Posterior cingulate gyrus (tissue), 11 donors: ENCODE measurements at regions not wholly inside any gene's neighbourhood (a gene's known extent, or its start where the extent isn't known, plus 50 kb on each side); places are given as distances from the start of the nearest gene placed in this dataset.
"Not testable (repeated sequence)": the region's sequence is repeated elsewhere in the genome, so short reads cannot be mapped to it uniquely, and the experiment has no call there.

ENCODE experiments used
- DNase-seq, 10 donors: peaks; one replicate each; pipeline versions ENCODE4 v3.0.0 to v3.0.0-alpha.2; 2020 to 2021; ENCODE audit warnings: mixed read lengths in 3 of 10
- intact Hi-C: fragments of 100-400 bp; cut with DNase I; formaldehyde crosslinking; loops from one replicate; pipeline ENCODE4 v1.15.1; 2023

GRCh38 chr2:144636860-144637259 is 116.9 kb upstream of the ZEB2 start:
- DNase-seq, intact Hi-C loops: not testable (repeated sequence)

- DNase-seq, result no peak
- intact Hi-C loops, result no loop called here
These were observed 112.9 kb upstream of the ZEB2 start for GRCh38 chr2:144632809-144633208.

GRCh38 chr2:144631636-144632035 is 111.7 kb upstream of the ZEB2 start:
- intact Hi-C loops, result no loop called here
- no peak for DNase-seq

GRCh38 chr2:144630459-144631215 is 110.7 kb upstream of the ZEB2 start:
- intact Hi-C loops, result no loop called here
- DNase-seq, result no peak

GRCh38 chr2:144629935-144630334 is 110.0 kb upstream of the ZEB2 start:
- intact Hi-C loops, result no loop called here
- no peak for DNase-seq

- intact Hi-C loops, result no loop called here
These were observed 108.6 kb upstream of the ZEB2 start for GRCh38 chr2:144628566-144628965.

GRCh38 chr2:144625626-144626025 is 105.7 kb upstream of the ZEB2 start:
- intact Hi-C loops, result no loop called here
- no peak for DNase-seq

More at GRCh38 chr2:144628566-144628965, 108.6 kb upstream of the ZEB2 start:
- no peak for DNase-seq

- intact Hi-C loops, result no loop called here
- DNase-seq, result no peak
These were observed 105.3 kb upstream of the ZEB2 start for GRCh38 chr2:144625226-144625625.

GRCh38 chr2:144624451-144624850 is 104.5 kb upstream of the ZEB2 start:
- no peak for DNase-seq
- intact Hi-C loops, result no loop called here

- DNase-seq, intact Hi-C loops: not testable (repeated sequence)
These were observed 102.5 kb upstream of the ZEB2 start for GRCh38 chr2:144622373-144622772.

- no peak for DNase-seq
- intact Hi-C loops, result no loop called here
These were observed 101.3 kb upstream of the ZEB2 start for GRCh38 chr2:144621266-144621665.

GRCh38 chr2:144619760-144620159 is 99.8 kb upstream of the ZEB2 start:
- intact Hi-C loops, result no loop called here
- no peak for DNase-seq

- DNase-seq, intact Hi-C loops: not testable (repeated sequence)
These were observed 97.3 kb upstream of the ZEB2 start for GRCh38 chr2:144617171-144617570.

- no peak for DNase-seq
- intact Hi-C loops, result no loop called here
These were observed 96.1 kb upstream of the ZEB2 start for GRCh38 chr2:144615866-144616565.

- DNase-seq, result no peak
- intact Hi-C loops, result no loop called here
These were observed 88.1 kb upstream of the ZEB2 start for GRCh38 chr2:144607891-144608521.

- DNase-seq, result no peak
- intact Hi-C loops, result no loop called here
These were observed 87.2 kb upstream of the ZEB2 start for GRCh38 chr2:144607099-144607498.

GRCh38 chr2:144606466-144607095 is 86.7 kb upstream of the ZEB2 start:
- intact Hi-C loops, result no loop called here

GRCh38 chr2:144605231-144605840 is 85.4 kb upstream of the ZEB2 start:
- DNase-seq, result no peak

More at GRCh38 chr2:144606466-144607095, 86.7 kb upstream of the ZEB2 start:
- no peak for DNase-seq

GRCh38 chr2:144603334-144603733 is 83.4 kb upstream of the ZEB2 start:
- DNase-seq, result no peak
- intact Hi-C loops, result no loop called here

More at GRCh38 chr2:144605231-144605840, 85.4 kb upstream of the ZEB2 start:
- intact Hi-C loops, result no loop called here

- intact Hi-C loops, result no loop called here
- no peak for DNase-seq
These were observed 79.0 kb upstream of the ZEB2 start for GRCh38 chr2:144598906-144599305.
